Stimulated activated CD4-positive, alpha-beta T cell treated with anti-CD3 and anti-CD28 coated beads, TNF-alpha, amount 100 ng/mL, for 24 hours (primary cell): ENCODE measurements at regions not wholly inside any gene's neighbourhood (a gene's known extent, or its start where the extent isn't known, plus 50 kb on each side); places are given as distances from the start of the nearest gene placed in this dataset.
"Not testable (repeated sequence)": the region's sequence is repeated elsewhere in the genome, so short reads cannot be mapped to it uniquely, and the experiment has no call there.

Experiments
- DNase-seq, 3 experiments: peaks; one replicate each; pipeline ENCODE4 v3.0.0-alpha.2; 2020; ENCODE audit warnings: low read depth in 3 of 3

GRCh38 chr13:78868991-78869390 lies 210.0 kb upstream of the OBI1 start:
- DNase-seq = no peak

- DNase-seq = no peak
Measured at GRCh38 chr13:78867655-78868054, 208.7 kb upstream of the OBI1 start.

GRCh38 chr13:78866076-78866475 lies 207.1 kb upstream of the OBI1 start:
- DNase-seq = not testable (repeated sequence)

GRCh38 chr13:78862446-78862845 lies 203.5 kb upstream of the OBI1 start:
- DNase-seq = no peak

GRCh38 chr13:78852709-78853108 lies 193.8 kb upstream of the OBI1 start:
- DNase-seq = no peak

GRCh38 chr13:78845656-78846365 lies 186.9 kb upstream of the OBI1 start:
- no peak for DNase-seq

GRCh38 chr13:78844106-78844505 lies 185.2 kb upstream of the OBI1 start:
- no peak for DNase-seq

- no peak for DNase-seq
Measured at GRCh38 chr13:78841358-78841963, 182.5 kb upstream of the OBI1 start.

- no peak for DNase-seq
Measured at GRCh38 chr13:78836238-78836784, 177.4 kb upstream of the OBI1 start.

- no peak for DNase-seq
Measured at GRCh38 chr13:78832461-78832860, 173.5 kb upstream of the OBI1 start.

- no peak for DNase-seq
Measured at GRCh38 chr13:78830508-78830907, 171.6 kb upstream of the OBI1 start.

- no peak for DNase-seq
Measured at GRCh38 chr13:78829821-78830220, 170.9 kb upstream of the OBI1 start.

- no peak for DNase-seq
Measured at GRCh38 chr13:78827471-78827870, 168.5 kb upstream of the OBI1 start.

- no peak for DNase-seq
Measured at GRCh38 chr13:78826936-78827335, 168.0 kb upstream of the OBI1 start.

- no peak for DNase-seq
Measured at GRCh38 chr13:78826312-78826711, 167.4 kb upstream of the OBI1 start.

- DNase-seq = no peak
Measured at GRCh38 chr13:78820541-78820940, 161.6 kb upstream of the OBI1 start.

- no peak for DNase-seq
Measured at GRCh38 chr13:78816592-78816991, 157.6 kb upstream of the OBI1 start.

- no peak for DNase-seq
Measured at GRCh38 chr13:78816154-78816553, 157.2 kb upstream of the OBI1 start.

- no peak for DNase-seq
Measured at GRCh38 chr13:78806457-78806856, 147.5 kb upstream of the OBI1 start.

- DNase-seq = no peak
Measured at GRCh38 chr13:78802912-78803311, 144.0 kb upstream of the OBI1 start.

- no peak for DNase-seq
Measured at GRCh38 chr13:78787190-78787589, 128.2 kb upstream of the OBI1 start.

- no peak for DNase-seq
Measured at GRCh38 chr13:78786459-78786858, 127.5 kb upstream of the OBI1 start.

GRCh38 chr13:78785764-78786163 lies 126.8 kb upstream of the OBI1 start:
- no peak for DNase-seq
